ENCODE measurements at regions not wholly inside any gene's neighbourhood (a gene's known extent, or its start where the extent isn't known, plus 50 kb on each side); places are given as distances from the start of the nearest gene placed in this dataset.

GRCh38 chr10:4059471-4060138 lies 274.6 kb upstream of the KLF6 start:
- no peak for DNase-seq (ENCODE audit: extremely low read depth, low read depth)
- no peak for TF ChIP-seq CTCF (IDR thresholded peaks at IDR 0.05; ENCODE audit: low read depth, low read length, missing control alignments)

DNA sequence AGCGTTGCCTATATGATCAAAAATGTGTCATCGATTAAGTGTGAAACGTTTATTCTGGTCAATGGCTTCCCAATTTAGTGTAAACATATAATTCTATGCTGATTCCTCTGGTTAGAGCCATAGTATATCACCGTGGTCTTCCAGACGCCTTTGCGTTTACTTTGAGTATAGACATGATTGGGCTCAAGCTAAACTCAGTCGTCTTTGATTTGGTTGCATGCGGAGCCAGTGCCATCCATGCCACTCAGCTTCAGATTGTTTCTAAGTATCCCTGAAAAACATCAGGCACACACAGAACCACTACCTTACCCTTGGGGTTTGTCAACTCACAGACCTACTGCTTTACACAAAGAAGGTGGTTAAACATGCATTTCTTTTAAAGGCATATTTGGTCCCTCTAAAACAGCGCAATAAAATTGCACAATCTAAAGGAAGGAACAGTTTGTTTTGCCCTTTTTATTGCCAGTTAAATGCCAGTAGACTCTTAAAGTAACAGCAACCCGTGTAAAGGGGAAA lies 273.6 kb upstream of the KLF6 start:
- TF ChIP-seq CTCF (IDR thresholded peaks at IDR 0.05; ENCODE audit: low read depth, low read length, missing control alignments), result no peak
- no peak overlapping the region for H3K4me3 ChIP-seq (replicated peaks; ENCODE audit: low read depth, low read length)
- DNase-seq (ENCODE audit: extremely low read depth, low read depth), result no peak

More at GRCh38 chr10:4059471-4060138, 274.6 kb upstream of the KLF6 start:
- H3K4me3 ChIP-seq (replicated peaks; ENCODE audit: low read depth, low read length), result no peak overlapping the region

DNA sequence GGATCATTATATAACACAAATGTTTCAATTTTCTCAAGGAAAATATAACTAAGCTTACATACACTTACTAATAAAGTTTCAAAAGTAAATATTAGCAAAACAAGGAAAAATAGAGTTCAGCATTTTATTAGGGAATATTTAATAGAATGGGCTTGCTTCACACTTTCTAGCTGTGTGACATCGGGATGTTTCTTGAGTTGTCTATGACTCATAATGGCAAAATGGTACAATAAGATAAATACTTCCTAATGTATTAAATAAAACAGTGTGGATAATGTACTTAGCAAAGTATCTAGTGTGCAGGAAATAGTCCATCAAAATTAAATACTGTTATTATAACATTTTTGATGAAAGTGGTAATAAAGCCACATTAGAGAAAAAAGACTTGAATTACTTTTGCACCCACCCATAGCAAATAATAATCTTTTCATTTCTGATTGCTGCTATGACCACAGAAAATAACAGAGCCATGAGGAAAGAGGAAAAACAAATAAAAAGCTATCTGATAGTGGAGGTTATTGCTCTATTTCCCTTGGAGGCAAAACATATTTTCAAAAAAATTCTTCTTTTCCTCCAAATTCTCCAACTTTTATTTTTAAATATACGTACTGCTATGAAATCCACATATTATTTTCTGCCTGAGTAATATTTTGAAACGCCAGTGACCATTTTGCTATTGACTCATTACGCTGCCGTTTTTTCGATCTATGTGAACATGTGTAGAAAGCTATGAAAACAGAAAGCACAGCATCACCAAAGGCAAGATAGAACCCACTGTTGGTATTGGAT lies 272.9 kb upstream of the KLF6 start:
- no peak for TF ChIP-seq CTCF (IDR thresholded peaks at IDR 0.05; ENCODE audit: low read depth, low read length, missing control alignments)
- no peak for DNase-seq (ENCODE audit: extremely low read depth, low read depth)
- H3K4me3 ChIP-seq (replicated peaks; ENCODE audit: low read depth, low read length), result no peak overlapping the region

DNA sequence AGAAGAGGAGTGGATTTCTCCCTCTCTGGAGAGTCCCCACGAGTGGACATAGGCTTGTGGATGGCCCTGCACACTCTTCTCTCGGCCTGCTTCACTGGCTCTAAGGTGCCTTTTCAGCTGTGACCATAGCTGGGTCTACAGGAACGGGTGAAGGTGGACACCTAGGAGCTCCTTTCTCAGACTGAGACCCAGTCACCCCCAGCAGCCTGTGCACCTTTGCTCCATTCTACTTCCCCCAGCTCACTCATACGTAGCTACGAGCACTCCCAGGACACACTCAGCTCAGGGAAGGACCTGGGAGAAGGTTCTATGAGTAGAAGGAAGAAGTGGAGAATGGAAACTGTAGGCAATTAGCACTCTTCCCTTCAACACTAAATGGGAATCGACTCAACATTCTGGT lies 272.0 kb upstream of the KLF6 start:
- TF ChIP-seq CTCF (IDR thresholded peaks at IDR 0.05; ENCODE audit: low read depth, low read length, missing control alignments), result no peak
- no peak overlapping the region for H3K4me3 ChIP-seq (replicated peaks; ENCODE audit: low read depth, low read length)
- no peak for DNase-seq (ENCODE audit: extremely low read depth, low read depth)

- no peak for TF ChIP-seq CTCF (IDR thresholded peaks at IDR 0.05; ENCODE audit: low read depth, low read length, missing control alignments)
- H3K4me3 ChIP-seq (replicated peaks; ENCODE audit: low read depth, low read length), result no peak overlapping the region
Measured at GRCh38 chr10:4054656-4055435, 269.8 kb upstream of the KLF6 start.

DNA sequence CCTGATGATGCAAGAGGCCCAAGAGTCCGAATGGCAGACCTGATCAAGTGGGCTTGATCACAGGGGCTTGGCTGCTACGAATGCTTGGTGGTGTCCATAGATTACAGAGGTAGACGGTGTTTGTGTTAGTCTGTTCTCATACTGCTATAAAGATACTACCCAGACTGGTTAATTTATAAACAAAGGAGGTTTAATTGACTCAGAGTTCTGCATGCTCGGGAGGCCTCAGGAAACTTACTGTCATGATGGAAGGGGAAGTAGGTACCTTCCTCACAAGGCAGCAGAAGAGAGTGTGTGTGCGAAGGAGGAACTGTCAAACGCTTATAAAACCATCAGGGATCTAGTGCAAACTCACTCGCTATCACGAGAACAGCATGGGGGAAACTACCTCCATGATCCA lies 268.9 kb upstream of the KLF6 start:
- no peak overlapping the region for H3K4me3 ChIP-seq (replicated peaks; ENCODE audit: low read depth, low read length)
- TF ChIP-seq CTCF (IDR thresholded peaks at IDR 0.05; ENCODE audit: low read depth, low read length, missing control alignments), result no peak
- no peak for DNase-seq (ENCODE audit: extremely low read depth, low read depth)

More at GRCh38 chr10:4054656-4055435, 269.8 kb upstream of the KLF6 start:
- no peak for DNase-seq (ENCODE audit: extremely low read depth, low read depth)
